ENCODE measurements at regions not wholly inside any gene's neighbourhood (a gene's known extent, or its start where the extent isn't known, plus 50 kb on each side); places are given as distances from the start of the nearest gene placed in this dataset.

GRCh38 chr15:66615846-66616245, 50.0 kb upstream of the LCTL start:
- no peak overlapping the region for H3K27ac ChIP-seq (ENCODE audit: low read depth, low read length)
- H3K27me3 ChIP-seq (ENCODE audit: control insufficient read depth in 3 of 3, insufficient read depth in 3 of 3, low read length in 3 of 3), result peaks cover 2 to 11% (median 3%) of the 10 kb centered on the region in 3 donors
- H3K4me1 ChIP-seq (ENCODE audit: control insufficient read depth in 3 of 3, insufficient read depth in 3 of 3, low read length in 3 of 3), result peaks cover 7 to 22% (median 16%) of the 10 kb centered on the region in 3 donors
- H3K36me3 ChIP-seq (ENCODE audit: control insufficient read depth in 3 of 3, insufficient read depth in 3 of 3, low read length in 3 of 3), result no peaks in the 10 kb centered on the region
- no peaks in the 10 kb centered on the region for H3K9me3 ChIP-seq (ENCODE audit: control insufficient read depth in 3 of 3, low read length in 3 of 3)
- no peak overlapping the region for H3K9ac ChIP-seq (ENCODE audit: low read depth in 1 of 3, low read length in 3 of 3)
- H3K4me3 ChIP-seq (ENCODE audit: low read length in 3 of 3), result no peak overlapping the region

DNA sequence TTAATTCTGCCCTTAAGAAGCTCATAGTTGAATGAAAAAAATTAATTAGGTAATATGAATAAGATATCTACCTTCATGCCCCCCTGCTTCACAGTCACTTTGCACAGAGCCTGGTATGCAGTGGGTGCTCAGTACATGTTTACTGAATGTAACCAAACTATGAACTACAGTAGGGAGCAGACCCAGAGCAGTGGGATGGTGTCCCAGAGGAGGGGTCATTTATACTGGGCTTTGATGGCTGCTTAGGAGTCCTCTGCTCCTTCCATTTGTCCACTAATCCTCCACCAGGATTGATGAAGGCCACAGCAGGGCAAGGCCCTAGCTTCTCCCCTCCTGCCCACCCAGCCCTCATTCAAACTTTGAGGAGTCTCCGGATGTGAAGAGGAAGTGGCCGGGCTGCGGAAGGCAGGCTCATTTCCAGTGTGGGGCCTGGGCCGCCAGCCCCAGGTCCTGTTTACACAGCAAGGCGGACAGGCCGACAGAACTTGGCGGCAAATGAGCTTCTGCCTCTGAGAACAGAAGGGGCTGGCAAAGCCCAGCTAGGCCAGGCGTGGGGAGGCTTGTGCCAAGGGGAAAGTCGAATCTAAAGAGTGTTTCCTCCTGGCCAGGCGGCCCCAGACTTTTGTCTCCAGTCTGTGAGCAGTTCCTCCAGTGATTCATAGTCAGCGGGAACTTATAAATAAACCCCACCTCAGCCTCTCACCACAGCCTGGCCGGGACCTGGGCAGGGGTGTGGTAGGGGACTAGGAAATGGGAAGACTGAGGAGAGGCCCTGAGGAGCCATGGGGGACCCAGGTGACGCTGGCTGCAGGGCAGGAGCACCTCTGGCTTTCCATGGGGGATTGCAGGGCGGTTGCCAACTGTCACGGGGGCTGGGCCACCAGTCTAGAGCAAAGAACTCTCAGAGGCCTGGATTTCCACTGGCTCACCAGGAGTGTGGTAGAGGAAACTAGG, 51.6 kb upstream of the LCTL start:
- no peaks in the 10 kb centered on the region for H3K9me3 ChIP-seq (ENCODE audit: control insufficient read depth in 3 of 3, low read length in 3 of 3)
- H3K36me3 ChIP-seq (ENCODE audit: control insufficient read depth in 3 of 3, insufficient read depth in 3 of 3, low read length in 3 of 3), result no peaks in the 10 kb centered on the region
- H3K4me1 ChIP-seq (ENCODE audit: control insufficient read depth in 3 of 3, insufficient read depth in 3 of 3, low read length in 3 of 3), result peaks cover 10 to 29% (median 25%) of the 10 kb centered on the region in 3 donors
- H3K27me3 ChIP-seq (ENCODE audit: control insufficient read depth in 3 of 3, insufficient read depth in 3 of 3, low read length in 3 of 3), result peaks cover 15 to 20% (median 15%) of the 10 kb centered on the region in 3 donors
- H3K27ac ChIP-seq (ENCODE audit: low read depth, low read length), result peak overlapping the region; percentile 56
- H3K4me3 ChIP-seq (ENCODE audit: low read length in 3 of 3), result no peak overlapping the region
- H3K9ac ChIP-seq (ENCODE audit: low read depth in 1 of 3, low read length in 3 of 3), result no peak overlapping the region

GRCh38 chr15:66619152-66619903, 53.5 kb upstream of the LCTL start:
- H3K27me3 ChIP-seq (ENCODE audit: control insufficient read depth in 3 of 3, insufficient read depth in 3 of 3, low read length in 3 of 3), result peaks cover 18 to 23% (median 18%) of the 10 kb centered on the region in 3 donors
- no peak overlapping the region for H3K4me3 ChIP-seq (ENCODE audit: low read length in 3 of 3)
- H3K36me3 ChIP-seq (ENCODE audit: control insufficient read depth in 3 of 3, insufficient read depth in 3 of 3, low read length in 3 of 3), result no peaks in the 10 kb centered on the region
- H3K9ac ChIP-seq (ENCODE audit: low read depth in 1 of 3, low read length in 3 of 3), result peak overlapping the region in 1 of 3 donors; percentile 25
- no peak overlapping the region for H3K27ac ChIP-seq (ENCODE audit: low read depth, low read length)
- peaks cover 8 to 29% (median 20%) of the 10 kb centered on the region in 3 donors for H3K4me1 ChIP-seq (ENCODE audit: control insufficient read depth in 3 of 3, insufficient read depth in 3 of 3, low read length in 3 of 3)
- no peaks in the 10 kb centered on the region for H3K9me3 ChIP-seq (ENCODE audit: control insufficient read depth in 3 of 3, low read length in 3 of 3)

GRCh38 chr15:66620341-66620740, 54.5 kb upstream of the LCTL start:
- Histone ChIP-seq H3K4me3 (ENCODE audit: low read length in 3 of 3) (no peak overlapping the region), H3K27ac (ENCODE audit: low read depth, low read length) (no peak overlapping the region), H3K9ac (ENCODE audit: low read depth in 1 of 3, low read length in 3 of 3) (no peak overlapping the region), H3K36me3 (ENCODE audit: control insufficient read depth in 3 of 3, insufficient read depth in 3 of 3, low read length in 3 of 3) (no peaks in the 10 kb centered on the region), H3K9me3 (ENCODE audit: control insufficient read depth in 3 of 3, low read length in 3 of 3) (no peaks in the 10 kb centered on the region), H3K4me1 (ENCODE audit: control insufficient read depth in 3 of 3, insufficient read depth in 3 of 3, low read length in 3 of 3) (peaks cover 8 to 29% (median 20%) of the 10 kb centered on the region in 3 donors), H3K27me3 (ENCODE audit: control insufficient read depth in 3 of 3, insufficient read depth in 3 of 3, low read length in 3 of 3) (peaks cover 18 to 23% (median 18%) of the 10 kb centered on the region in 3 donors)

DNA sequence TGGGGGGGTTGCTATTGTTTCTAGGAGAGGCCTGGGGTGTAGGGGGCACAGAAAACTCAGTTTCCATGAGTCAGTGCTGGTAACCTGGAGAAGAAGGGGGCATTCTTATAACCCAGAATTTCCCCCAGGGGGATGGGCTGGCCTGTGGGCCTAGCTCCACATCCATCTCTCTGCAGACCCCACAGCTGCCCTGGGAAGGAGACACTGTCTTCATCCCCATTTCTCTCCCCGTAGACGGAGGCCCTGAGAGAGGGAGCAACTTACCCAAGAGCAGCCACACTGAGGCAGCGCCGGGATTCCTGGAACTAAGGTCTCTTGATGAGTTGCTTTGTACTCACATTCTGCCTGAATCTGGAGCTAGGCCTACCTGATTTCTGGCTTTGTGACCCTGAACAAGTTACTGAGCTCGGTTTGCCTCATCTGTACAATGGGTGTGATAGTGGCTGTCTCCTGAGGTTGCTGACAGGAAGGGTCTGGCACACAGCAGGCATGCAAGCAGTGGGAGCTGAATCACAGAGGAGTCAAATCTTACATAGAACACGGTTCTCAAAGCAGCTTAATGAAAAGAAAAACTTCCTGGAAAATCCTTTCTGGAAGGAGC, 55.0 kb upstream of the LCTL start:
- Histone ChIP-seq H3K27ac (ENCODE audit: low read depth, low read length) (no peak overlapping the region), H3K4me3 (ENCODE audit: low read length in 3 of 3) (no peak overlapping the region), H3K36me3 (ENCODE audit: control insufficient read depth in 3 of 3, insufficient read depth in 3 of 3, low read length in 3 of 3) (no peaks in the 10 kb centered on the region), H3K9ac (ENCODE audit: low read depth in 1 of 3, low read length in 3 of 3) (no peak overlapping the region), H3K9me3 (ENCODE audit: control insufficient read depth in 3 of 3, low read length in 3 of 3) (no peaks in the 10 kb centered on the region), H3K4me1 (ENCODE audit: control insufficient read depth in 3 of 3, insufficient read depth in 3 of 3, low read length in 3 of 3) (peaks cover 8 to 29% (median 20%) of the 10 kb centered on the region in 3 donors), H3K27me3 (ENCODE audit: control insufficient read depth in 3 of 3, insufficient read depth in 3 of 3, low read length in 3 of 3) (peaks cover 18 to 23% (median 18%) of the 10 kb centered on the region in 3 donors)

GRCh38 chr15:66621491-66622467, 56.0 kb upstream of the LCTL start:
- Histone ChIP-seq H3K4me3 (ENCODE audit: low read length in 3 of 3) (peak overlapping the region in 2 of 3 donors; percentile 52 to 56), H3K9ac (ENCODE audit: low read depth in 1 of 3, low read length in 3 of 3) (peak overlapping the region; percentile 23 to 68 (median 57)), H3K36me3 (ENCODE audit: control insufficient read depth in 3 of 3, insufficient read depth in 3 of 3, low read length in 3 of 3) (no peaks in the 10 kb centered on the region), H3K4me1 (ENCODE audit: control insufficient read depth in 3 of 3, insufficient read depth in 3 of 3, low read length in 3 of 3) (peaks cover 8 to 29% (median 20%) of the 10 kb centered on the region in 3 donors), H3K27me3 (ENCODE audit: control insufficient read depth in 3 of 3, insufficient read depth in 3 of 3, low read length in 3 of 3) (peaks cover 18 to 23% (median 18%) of the 10 kb centered on the region in 3 donors), H3K27ac (ENCODE audit: low read depth, low read length) (no peak overlapping the region), H3K9me3 (ENCODE audit: control insufficient read depth in 3 of 3, low read length in 3 of 3) (no peaks in the 10 kb centered on the region)

DNA sequence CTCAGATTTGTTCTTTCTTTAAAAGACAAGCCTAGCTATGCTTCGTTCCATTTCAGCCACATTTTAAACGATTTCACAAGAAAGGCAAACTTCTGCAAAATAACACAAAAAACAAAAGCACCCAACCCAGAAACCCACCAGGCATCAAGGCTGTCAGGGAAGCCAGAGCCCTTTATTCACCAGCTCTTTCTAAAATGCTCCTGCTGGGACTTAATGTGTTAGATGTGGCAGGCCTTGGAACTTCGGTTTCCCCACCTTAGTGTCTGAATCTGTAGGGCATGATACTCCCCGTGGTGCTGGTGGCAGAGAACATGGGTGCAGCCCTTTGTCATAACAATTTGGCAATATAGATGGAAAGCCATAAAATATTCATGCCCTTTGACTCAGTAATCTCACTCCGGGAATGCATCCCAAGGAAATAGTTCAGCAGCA, 56.8 kb upstream of the LCTL start:
- no peak overlapping the region for H3K4me3 ChIP-seq (ENCODE audit: low read length in 3 of 3)
- H3K9me3 ChIP-seq (ENCODE audit: control insufficient read depth in 3 of 3, low read length in 3 of 3), result no peaks in the 10 kb centered on the region
- H3K27ac ChIP-seq (ENCODE audit: low read depth, low read length), result no peak overlapping the region
- H3K9ac ChIP-seq (ENCODE audit: low read depth in 1 of 3, low read length in 3 of 3), result no peak overlapping the region
- peaks cover 7 to 26% (median 20%) of the 10 kb centered on the region in 3 donors for H3K4me1 ChIP-seq (ENCODE audit: control insufficient read depth in 3 of 3, insufficient read depth in 3 of 3, low read length in 3 of 3)
- peaks cover 18 to 23% (median 18%) of the 10 kb centered on the region in 3 donors for H3K27me3 ChIP-seq (ENCODE audit: control insufficient read depth in 3 of 3, insufficient read depth in 3 of 3, low read length in 3 of 3)
- no peaks in the 10 kb centered on the region for H3K36me3 ChIP-seq (ENCODE audit: control insufficient read depth in 3 of 3, insufficient read depth in 3 of 3, low read length in 3 of 3)

DNA sequence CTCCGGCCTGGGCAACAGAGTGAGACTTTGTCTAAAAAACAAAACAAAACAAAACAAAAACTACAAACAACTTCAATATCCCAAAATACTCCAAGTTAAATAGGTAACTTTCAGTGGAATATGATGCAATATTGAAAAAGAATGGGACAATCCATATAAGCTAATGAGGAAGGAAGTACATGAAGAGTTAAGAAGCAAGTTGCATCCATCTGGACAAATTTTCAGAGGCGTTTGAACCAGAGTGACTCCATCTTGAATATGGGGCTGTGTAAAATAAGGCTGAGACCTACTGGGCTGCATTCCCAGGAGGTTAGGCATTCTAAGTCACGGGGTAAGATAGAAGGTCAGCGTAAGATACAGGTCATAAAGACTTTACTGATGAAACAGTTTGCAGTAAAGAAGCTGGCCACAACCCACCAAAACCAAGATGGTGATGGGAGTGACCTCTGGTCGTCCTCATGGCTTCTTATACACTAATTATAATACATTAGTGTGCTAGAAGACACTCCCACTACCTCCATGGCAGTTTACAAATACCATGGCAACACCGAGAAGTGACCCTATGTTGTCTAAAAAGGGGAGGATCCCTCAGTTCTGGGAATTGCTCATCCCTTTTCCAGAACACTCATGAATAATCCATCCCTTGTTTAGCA, 58.1 kb upstream of the LCTL start:
- Histone ChIP-seq H3K4me1 (ENCODE audit: control insufficient read depth in 3 of 3, insufficient read depth in 3 of 3, low read length in 3 of 3) (peaks cover 4 to 17% (median 15%) of the 10 kb centered on the region in 3 donors), H3K9ac (ENCODE audit: low read depth in 1 of 3, low read length in 3 of 3) (no peak overlapping the region), H3K9me3 (ENCODE audit: control insufficient read depth in 3 of 3, low read length in 3 of 3) (no peaks in the 10 kb centered on the region), H3K27me3 (ENCODE audit: control insufficient read depth in 3 of 3, insufficient read depth in 3 of 3, low read length in 3 of 3) (peaks cover 18 to 23% (median 18%) of the 10 kb centered on the region in 3 donors), H3K27ac (ENCODE audit: low read depth, low read length) (no peak overlapping the region), H3K36me3 (ENCODE audit: control insufficient read depth in 3 of 3, insufficient read depth in 3 of 3, low read length in 3 of 3) (no peaks in the 10 kb centered on the region), H3K4me3 (ENCODE audit: low read length in 3 of 3) (no peak overlapping the region)

Measured in skeletal muscle tissue (tissue), 3 donors.